GM19468 (cell line): ENCODE measurements at regions not wholly inside any gene's neighbourhood (a gene's known extent, or its start where the extent isn't known, plus 50 kb on each side); places are given as distances from the start of the nearest gene placed in this dataset.

ENCODE experiments used
- ATAC-seq: cut with Tn5 transposase; IDR thresholded peaks from one replicate; pipeline ENCODE4 v1.9.1; 2021; ENCODE audit warnings: mild to moderate bottlenecking, moderate library complexity, moderate number of reproducible peaks; ENCODE audit not compliant: unreplicated experiment; ENCODE audit errors: extremely low read depth

GRCh38 chr9:96183751-96184150, 118.2 kb downstream of the HSD17B3 start:
- no peak for ATAC-seq

GRCh38 chr9:96178153-96178552, 123.8 kb downstream of the HSD17B3 start:
- no peak for ATAC-seq

- ATAC-seq = no peak
These were observed 124.3 kb downstream of the HSD17B3 start for GRCh38 chr9:96177719-96178028.

GRCh38 chr9:96177005-96177718, 124.8 kb downstream of the HSD17B3 start:
- no peak for ATAC-seq

GRCh38 chr9:96175796-96176195, 126.2 kb downstream of the HSD17B3 start:
- ATAC-seq = no peak

- ATAC-seq = no peak
These were observed 127.0 kb downstream of the HSD17B3 start for GRCh38 chr9:96175001-96175400.

GRCh38 chr9:96174371-96174770, 127.6 kb downstream of the HSD17B3 start:
- ATAC-seq = no peak

GRCh38 chr9:96173640-96174039, 128.3 kb downstream of the HSD17B3 start:
- no peak for ATAC-seq

- no peak for ATAC-seq
These were observed 129.2 kb downstream of the HSD17B3 start for GRCh38 chr9:96172797-96173196.

GRCh38 chr9:96171728-96172127, 130.2 kb downstream of the HSD17B3 start:
- no peak for ATAC-seq

GRCh38 chr9:96169901-96170300, 132.1 kb downstream of the HSD17B3 start:
- no peak for ATAC-seq

GRCh38 chr9:96169484-96169883, 132.5 kb downstream of the HSD17B3 start:
- no peak for ATAC-seq

- no peak for ATAC-seq
These were observed 133.1 kb downstream of the HSD17B3 start for GRCh38 chr9:96168882-96169281.

- no peak for ATAC-seq
These were observed 135.0 kb downstream of the HSD17B3 start for GRCh38 chr9:96167011-96167410.

- no peak for ATAC-seq
These were observed 137.7 kb downstream of the HSD17B3 start for GRCh38 chr9:96164268-96164683.

GRCh38 chr9:96163712-96164111, 138.3 kb downstream of the HSD17B3 start:
- no peak for ATAC-seq

- ATAC-seq = no peak
These were observed 138.8 kb downstream of the HSD17B3 start for GRCh38 chr9:96163161-96163560.

GRCh38 chr9:96161819-96162218, 140.2 kb downstream of the HSD17B3 start:
- ATAC-seq = no peak

GRCh38 chr9:96160866-96161265, 141.1 kb downstream of the HSD17B3 start:
- ATAC-seq = no peak

GRCh38 chr9:96160168-96160567, 141.8 kb downstream of the HSD17B3 start:
- no peak for ATAC-seq

- no peak for ATAC-seq
These were observed 142.4 kb downstream of the HSD17B3 start for GRCh38 chr9:96159596-96159995.

- no peak for ATAC-seq
These were observed 142.9 kb downstream of the HSD17B3 start for GRCh38 chr9:96158909-96159575.
